Myocyte (in vitro differentiated cells): ENCODE measurements at regions not wholly inside any gene's neighbourhood (a gene's known extent, or its start where the extent isn't known, plus 50 kb on each side); places are given as distances from the start of the nearest gene placed in this dataset.
"Not testable (repeated sequence)": the region's sequence is repeated elsewhere in the genome, so short reads cannot be mapped to it uniquely, and the experiment has no call there.

Source experiments
- DNase-seq: peaks from one replicate; pipeline ENCODE4 v3.0.0-alpha.2; 2012; ENCODE audit warnings: low read depth

GRCh38 chr16:29136046-29136696, 151.3 kb downstream of the LAT start:
- DNase-seq: not testable (repeated sequence)

- DNase-seq: not testable (repeated sequence)
These were observed 150.2 kb downstream of the LAT start for GRCh38 chr16:29135098-29135497.

- not testable (repeated sequence) for DNase-seq
These were observed 149.0 kb downstream of the LAT start for GRCh38 chr16:29133681-29134430.

- not testable (repeated sequence) for DNase-seq
These were observed 148.0 kb downstream of the LAT start for GRCh38 chr16:29132869-29133268.

- not testable (repeated sequence) for DNase-seq
These were observed 147.6 kb downstream of the LAT start for GRCh38 chr16:29132444-29132843.

- not testable (repeated sequence) for DNase-seq
These were observed 146.3 kb downstream of the LAT start for GRCh38 chr16:29130901-29131851.

- not testable (repeated sequence) for DNase-seq
These were observed 145.4 kb downstream of the LAT start for GRCh38 chr16:29130131-29130711.

- DNase-seq: not testable (repeated sequence)
These were observed 144.7 kb downstream of the LAT start for GRCh38 chr16:29129458-29130038.

- peak; percentile 70 for DNase-seq
These were observed 144.0 kb downstream of the LAT start for GRCh38 chr16:29128732-29129457.

- DNase-seq: not testable (repeated sequence)
These were observed 143.1 kb downstream of the LAT start for GRCh38 chr16:29127806-29128420.

- no peak for DNase-seq
These were observed 141.8 kb downstream of the LAT start for GRCh38 chr16:29126616-29127015.

- no peak for DNase-seq
These were observed 141.2 kb downstream of the LAT start for GRCh38 chr16:29126057-29126494.

GRCh38 chr16:29124828-29125227, 140.0 kb downstream of the LAT start:
- DNase-seq: no peak

GRCh38 chr16:29124162-29124561, 139.3 kb downstream of the LAT start:
- not testable (repeated sequence) for DNase-seq

GRCh38 chr16:29120680-29121079, 135.8 kb downstream of the LAT start:
- not testable (repeated sequence) for DNase-seq

- DNase-seq: peak; percentile 56
These were observed 133.6 kb downstream of the LAT start for GRCh38 chr16:29118301-29118957.

- DNase-seq: no peak
These were observed 132.8 kb downstream of the LAT start for GRCh38 chr16:29117631-29118030.

- no peak for DNase-seq
These were observed 132.1 kb downstream of the LAT start for GRCh38 chr16:29116980-29117379.

GRCh38 chr16:29116207-29116606, 131.4 kb downstream of the LAT start:
- DNase-seq: not testable (repeated sequence)
